Thoracic aorta (tissue), 2 donors: ENCODE measurements at regions not wholly inside any gene's neighbourhood (a gene's known extent, or its start where the extent isn't known, plus 50 kb on each side); places are given as distances from the start of the nearest gene placed in this dataset.
"Not testable (repeated sequence)": the region's sequence is repeated elsewhere in the genome, so short reads cannot be mapped to it uniquely, and the experiment has no call there.

Experiments used
- ATAC-seq: fragments of 150-250 bp; one replicate; pipeline ENCODE4 v1.8.0; 2017; ENCODE audit warnings: low read depth; ENCODE audit not compliant: insufficient number of reproducible peaks, low FRiP score
- DNase-seq: peaks from one replicate; pipeline ENCODE4 v3.0.0-alpha.2; 2020; ENCODE audit warnings: low spot score
- H3K27ac ChIP-seq, 2 donors: fragments of 200-600 bp; sonication (generic); 1 replicate in 1 of 2; 2 replicates in 1 of 2; pipeline ENCODE4 v1.5.1; 2016; ENCODE audit warnings: mild to moderate bottlenecking in 2 of 2, moderate library complexity in 2 of 2
- H3K27me3 ChIP-seq: fragments of 200-600 bp; sonication (generic); replicated peaks from 2 replicates; pipeline ENCODE4 v1.6.0; 2016; ENCODE audit warnings: mild to moderate bottlenecking; ENCODE audit not compliant: insufficient read depth
- H3K36me3 ChIP-seq: fragments of 200-600 bp; sonication (generic); one replicate; pipeline ENCODE4 v1.5.1; 2016
- H3K4me1 ChIP-seq, 2 donors: fragments of 200-600 bp; sonication (generic); 1 replicate in 1 of 2; 2 replicates in 1 of 2; pipeline versions ENCODE4 v1.5.1 to v1.6.0; 2016; ENCODE audit warnings: low read depth in 2 of 2, mild to moderate bottlenecking in 1 of 2; ENCODE audit not compliant: control insufficient read depth in 1 of 2
- H3K4me3 ChIP-seq: fragments of 200-600 bp; sonication (generic); 2 replicates; pipeline ENCODE4 v1.5.1; 2016; ENCODE audit warnings: mild to moderate bottlenecking
- H3K9me3 ChIP-seq: fragments of 200-600 bp; sonication (generic); 2 replicates; pipeline ENCODE4 v1.5.1; 2016
- TF ChIP-seq, protein P1 (sequence below): fragments of 200-600 bp; sonication (generic); IDR thresholded peaks from one replicate; pipeline ENCODE4 v1.5.1; 2019; ENCODE audit warnings: antibody characterized with exemption

- H3K4me1 ChIP-seq: no peaks in the 10 kb centered on the region
- H3K27ac ChIP-seq: no peak overlapping the region
- no peaks in the 10 kb centered on the region for H3K27me3 ChIP-seq
- TF ChIP-seq, protein P1, sequence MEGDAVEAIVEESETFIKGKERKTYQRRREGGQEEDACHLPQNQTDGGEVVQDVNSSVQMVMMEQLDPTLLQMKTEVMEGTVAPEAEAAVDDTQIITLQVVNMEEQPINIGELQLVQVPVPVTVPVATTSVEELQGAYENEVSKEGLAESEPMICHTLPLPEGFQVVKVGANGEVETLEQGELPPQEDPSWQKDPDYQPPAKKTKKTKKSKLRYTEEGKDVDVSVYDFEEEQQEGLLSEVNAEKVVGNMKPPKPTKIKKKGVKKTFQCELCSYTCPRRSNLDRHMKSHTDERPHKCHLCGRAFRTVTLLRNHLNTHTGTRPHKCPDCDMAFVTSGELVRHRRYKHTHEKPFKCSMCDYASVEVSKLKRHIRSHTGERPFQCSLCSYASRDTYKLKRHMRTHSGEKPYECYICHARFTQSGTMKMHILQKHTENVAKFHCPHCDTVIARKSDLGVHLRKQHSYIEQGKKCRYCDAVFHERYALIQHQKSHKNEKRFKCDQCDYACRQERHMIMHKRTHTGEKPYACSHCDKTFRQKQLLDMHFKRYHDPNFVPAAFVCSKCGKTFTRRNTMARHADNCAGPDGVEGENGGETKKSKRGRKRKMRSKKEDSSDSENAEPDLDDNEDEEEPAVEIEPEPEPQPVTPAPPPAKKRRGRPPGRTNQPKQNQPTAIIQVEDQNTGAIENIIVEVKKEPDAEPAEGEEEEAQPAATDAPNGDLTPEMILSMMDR: no peak
- ATAC-seq: no peak
- no peaks in the 10 kb centered on the region for H3K36me3 ChIP-seq
- no peak overlapping the region for H3K4me3 ChIP-seq
- no peak for DNase-seq
- H3K9me3 ChIP-seq: no peaks in the 10 kb centered on the region
Measured at GRCh38 chr6:112415366-112415765, 68.2 kb downstream of the RFPL4B start.

GRCh38 chr6:112416866-112417265 is 69.7 kb downstream of the RFPL4B start:
- H3K36me3 ChIP-seq: no peaks in the 10 kb centered on the region
- no peaks in the 10 kb centered on the region for H3K9me3 ChIP-seq
- H3K4me3 ChIP-seq: no peak overlapping the region
- no peaks in the 10 kb centered on the region for H3K27me3 ChIP-seq
- H3K27ac ChIP-seq: no peak overlapping the region
- H3K4me1 ChIP-seq: no peaks in the 10 kb centered on the region
- ATAC-seq (no peak), DNase-seq (no peak)
- TF ChIP-seq, protein P1: no peak

DNA sequence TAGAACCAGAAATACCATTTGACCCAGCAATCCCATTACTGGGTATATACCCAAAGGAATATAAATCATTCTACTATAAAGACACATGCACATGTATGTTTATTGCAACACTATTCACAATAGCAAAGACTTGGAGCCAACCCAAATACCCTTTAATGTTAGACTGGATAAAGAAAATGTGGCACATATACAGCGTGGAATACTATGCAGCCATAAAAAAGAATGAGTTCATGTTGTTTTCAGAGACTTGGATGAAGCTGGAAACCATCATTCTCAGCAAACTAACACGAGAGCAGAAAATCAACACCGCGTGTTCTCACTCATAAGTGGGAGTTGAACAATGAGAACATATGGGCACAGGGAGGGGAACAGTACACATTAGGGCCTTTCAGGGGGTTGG is 79.9 kb downstream of the RFPL4B start:
- ATAC-seq, H3K4me1 ChIP-seq, H3K27ac ChIP-seq, H3K9me3 ChIP-seq, DNase-seq, H3K27me3 ChIP-seq, H3K4me3 ChIP-seq, H3K36me3 ChIP-seq: not testable (repeated sequence)

- Histone ChIP-seq H3K36me3 (no peaks in the 10 kb centered on the region), H3K4me1 (no peaks in the 10 kb centered on the region), H3K9me3 (no peaks in the 10 kb centered on the region), H3K27me3 (no peaks in the 10 kb centered on the region), H3K4me3 (no peak overlapping the region), H3K27ac (no peak overlapping the region)
- DNase-seq (no peak), ATAC-seq (no peak)
- TF ChIP-seq, protein P1: no peak
Measured at GRCh38 chr6:112427499-112427898, 80.4 kb downstream of the RFPL4B start.

GRCh38 chr6:112428477-112428876 is 81.3 kb downstream of the RFPL4B start:
- no peak for ATAC-seq
- H3K4me1 ChIP-seq: no peaks in the 10 kb centered on the region
- H3K4me3 ChIP-seq: no peak overlapping the region
- H3K9me3 ChIP-seq: no peaks in the 10 kb centered on the region
- H3K27ac ChIP-seq: no peak overlapping the region
- H3K27me3 ChIP-seq: no peaks in the 10 kb centered on the region
- DNase-seq: no peak
- TF ChIP-seq, protein P1: no peak
- no peaks in the 10 kb centered on the region for H3K36me3 ChIP-seq

DNA sequence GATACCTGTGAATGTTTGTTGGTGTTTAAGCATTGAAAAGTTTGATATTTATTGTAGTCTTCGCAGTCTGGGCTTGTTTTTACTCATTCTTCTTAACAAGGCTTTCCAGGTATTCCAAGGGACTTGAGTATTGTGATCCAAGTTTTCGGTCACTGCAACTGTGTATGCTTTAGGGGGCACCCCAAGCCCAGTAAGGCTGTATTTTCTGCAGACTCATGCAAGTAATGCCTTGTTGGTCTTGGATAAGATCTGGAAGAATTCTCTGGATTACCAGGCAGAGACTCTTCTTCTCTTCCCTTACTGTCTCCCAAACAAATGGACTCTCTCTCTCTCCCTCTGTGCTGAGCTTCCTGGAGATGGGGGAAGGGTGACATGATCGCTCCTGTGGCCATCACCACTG is 82.1 kb downstream of the RFPL4B start:
- TF ChIP-seq, protein P1: no peak
- Histone ChIP-seq H3K9me3 (no peaks in the 10 kb centered on the region), H3K4me3 (no peak overlapping the region), H3K4me1 (no peaks in the 10 kb centered on the region), H3K27me3 (no peaks in the 10 kb centered on the region), H3K36me3 (no peaks in the 10 kb centered on the region), H3K27ac (no peak overlapping the region)
- ATAC-seq (no peak), DNase-seq (no peak)
